Keratinocyte (primary cell): ENCODE measurements at regions not wholly inside any gene's neighbourhood (a gene's known extent, or its start where the extent isn't known, plus 50 kb on each side); places are given as distances from the start of the nearest gene placed in this dataset.

Experiments
- EZH2 ChIP-seq: IDR thresholded peaks from one replicate; pipeline ENCODE4 v1.6.1; 2012; ENCODE audit warnings: inconsistent platforms, mild to moderate bottlenecking, low read length, moderate library complexity
- TF ChIP-seq, protein P1 (sequence below), 3 experiments: IDR thresholded peaks in 1 of 3; conservative IDR thresholded peaks in 1 of 3; optimal IDR thresholded peaks in 1 of 3; 2 replicates in 2 of 3; 3 replicates in 1 of 3; pipeline versions ENCODE3 to v1.5.1; 2011; ENCODE audit warnings: low read length in 3 of 3, mild to moderate bottlenecking in 3 of 3, moderate library complexity in 2 of 3, control low read depth in 1 of 3, inconsistent platforms in 1 of 3; ENCODE audit not compliant: insufficient read depth in 2 of 3; ENCODE audit errors: extremely low read depth in 1 of 3

DNA sequence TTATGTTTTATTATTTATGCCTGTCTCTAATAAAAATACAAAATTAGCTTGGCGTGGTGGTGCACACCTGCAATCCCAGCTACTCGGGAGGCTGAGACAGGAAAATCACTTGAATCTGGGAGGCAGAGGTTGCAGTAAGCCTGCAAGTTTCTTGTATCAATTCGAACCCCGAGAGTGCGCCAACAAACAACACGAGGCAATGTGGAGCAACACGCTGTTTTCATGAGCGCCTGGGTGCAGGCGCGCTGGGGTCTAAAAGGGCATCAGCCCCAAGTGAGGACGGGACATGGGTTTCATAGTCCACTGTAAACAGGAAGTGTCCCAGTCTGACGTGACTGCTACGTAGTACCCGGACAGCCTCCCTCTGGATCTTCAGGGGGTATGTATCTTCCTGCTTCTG is 1634.6 kb upstream of the AGA start:
- TF ChIP-seq, protein P1, sequence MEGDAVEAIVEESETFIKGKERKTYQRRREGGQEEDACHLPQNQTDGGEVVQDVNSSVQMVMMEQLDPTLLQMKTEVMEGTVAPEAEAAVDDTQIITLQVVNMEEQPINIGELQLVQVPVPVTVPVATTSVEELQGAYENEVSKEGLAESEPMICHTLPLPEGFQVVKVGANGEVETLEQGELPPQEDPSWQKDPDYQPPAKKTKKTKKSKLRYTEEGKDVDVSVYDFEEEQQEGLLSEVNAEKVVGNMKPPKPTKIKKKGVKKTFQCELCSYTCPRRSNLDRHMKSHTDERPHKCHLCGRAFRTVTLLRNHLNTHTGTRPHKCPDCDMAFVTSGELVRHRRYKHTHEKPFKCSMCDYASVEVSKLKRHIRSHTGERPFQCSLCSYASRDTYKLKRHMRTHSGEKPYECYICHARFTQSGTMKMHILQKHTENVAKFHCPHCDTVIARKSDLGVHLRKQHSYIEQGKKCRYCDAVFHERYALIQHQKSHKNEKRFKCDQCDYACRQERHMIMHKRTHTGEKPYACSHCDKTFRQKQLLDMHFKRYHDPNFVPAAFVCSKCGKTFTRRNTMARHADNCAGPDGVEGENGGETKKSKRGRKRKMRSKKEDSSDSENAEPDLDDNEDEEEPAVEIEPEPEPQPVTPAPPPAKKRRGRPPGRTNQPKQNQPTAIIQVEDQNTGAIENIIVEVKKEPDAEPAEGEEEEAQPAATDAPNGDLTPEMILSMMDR (optimal IDR thresholded peaks at IDR 0.05 in 1 of 3, IDR thresholded peaks at IDR 0.05 in 1 of 3, conservative IDR thresholded peaks at IDR 0.05 in 1 of 3; ENCODE audit: extremely low read depth in 1 of 3, insufficient read depth in 2 of 3, low read length in 3 of 3): no peak
- TF ChIP-seq EZH2: no peak
